VCaP (cell line): ENCODE measurements at regions not wholly inside any gene's neighbourhood (a gene's known extent, or its start where the extent isn't known, plus 50 kb on each side); places are given as distances from the start of the nearest gene placed in this dataset.
"Not testable (repeated sequence)": the region's sequence is repeated elsewhere in the genome, so short reads cannot be mapped to it uniquely, and the experiment has no call there.

Experiments
- H3K27ac ChIP-seq: fragments of 450-650 bp; 2 replicates; pipeline ENCODE4 v1.5.1; 2017
- TF ChIP-seq, protein P1 (sequence below): fragments of 450-650 bp; conservative IDR thresholded peaks from 2 replicates; pipeline ENCODE4 v1.5.1; 2017; ENCODE audit warnings: mild to moderate bottlenecking, moderate library complexity

DNA sequence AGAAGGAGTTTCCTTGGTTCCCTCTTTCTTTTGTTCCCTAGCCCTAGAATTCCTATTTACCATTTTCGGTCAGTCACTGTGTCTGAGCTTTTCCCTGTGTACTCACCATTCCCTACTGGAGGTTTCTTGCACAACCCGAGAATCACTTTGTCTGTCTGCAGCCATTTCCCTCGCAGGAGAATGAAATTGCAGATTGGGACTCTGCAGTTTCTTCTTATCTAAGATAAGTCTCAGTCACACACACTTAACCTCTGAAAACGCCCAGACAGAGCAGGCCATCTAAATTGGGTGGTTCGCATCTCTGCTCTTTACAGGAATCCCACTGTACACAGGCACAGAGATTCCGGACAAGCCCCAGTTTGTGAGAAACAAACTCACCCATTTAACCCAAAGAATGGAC lies 58.6 kb upstream of the CNTNAP2 start:
- H3K27ac ChIP-seq: no peak overlapping the region
- TF ChIP-seq, protein P1, sequence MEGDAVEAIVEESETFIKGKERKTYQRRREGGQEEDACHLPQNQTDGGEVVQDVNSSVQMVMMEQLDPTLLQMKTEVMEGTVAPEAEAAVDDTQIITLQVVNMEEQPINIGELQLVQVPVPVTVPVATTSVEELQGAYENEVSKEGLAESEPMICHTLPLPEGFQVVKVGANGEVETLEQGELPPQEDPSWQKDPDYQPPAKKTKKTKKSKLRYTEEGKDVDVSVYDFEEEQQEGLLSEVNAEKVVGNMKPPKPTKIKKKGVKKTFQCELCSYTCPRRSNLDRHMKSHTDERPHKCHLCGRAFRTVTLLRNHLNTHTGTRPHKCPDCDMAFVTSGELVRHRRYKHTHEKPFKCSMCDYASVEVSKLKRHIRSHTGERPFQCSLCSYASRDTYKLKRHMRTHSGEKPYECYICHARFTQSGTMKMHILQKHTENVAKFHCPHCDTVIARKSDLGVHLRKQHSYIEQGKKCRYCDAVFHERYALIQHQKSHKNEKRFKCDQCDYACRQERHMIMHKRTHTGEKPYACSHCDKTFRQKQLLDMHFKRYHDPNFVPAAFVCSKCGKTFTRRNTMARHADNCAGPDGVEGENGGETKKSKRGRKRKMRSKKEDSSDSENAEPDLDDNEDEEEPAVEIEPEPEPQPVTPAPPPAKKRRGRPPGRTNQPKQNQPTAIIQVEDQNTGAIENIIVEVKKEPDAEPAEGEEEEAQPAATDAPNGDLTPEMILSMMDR: no peak

DNA sequence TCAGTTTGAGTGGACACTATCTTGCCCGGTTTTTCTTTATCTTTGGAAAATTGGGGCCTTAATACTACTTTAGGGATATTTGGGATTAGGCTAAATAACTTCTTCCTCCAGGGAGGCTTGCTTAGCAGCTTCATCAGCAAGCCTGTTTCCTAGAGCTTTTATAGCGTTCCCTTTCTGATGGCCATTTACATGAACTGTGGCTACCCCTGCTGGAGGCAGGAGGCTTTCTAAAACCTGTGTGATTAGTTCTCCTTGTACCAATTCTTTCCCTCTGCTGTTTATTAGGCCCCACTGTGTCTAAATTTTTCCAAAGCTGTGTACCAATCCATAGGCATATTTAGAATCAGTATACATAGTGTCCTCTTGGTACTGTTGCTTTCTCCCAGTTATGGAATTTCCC lies 61.7 kb upstream of the CNTNAP2 start:
- TF ChIP-seq, protein P1: no peak
- no peak overlapping the region for H3K27ac ChIP-seq

DNA sequence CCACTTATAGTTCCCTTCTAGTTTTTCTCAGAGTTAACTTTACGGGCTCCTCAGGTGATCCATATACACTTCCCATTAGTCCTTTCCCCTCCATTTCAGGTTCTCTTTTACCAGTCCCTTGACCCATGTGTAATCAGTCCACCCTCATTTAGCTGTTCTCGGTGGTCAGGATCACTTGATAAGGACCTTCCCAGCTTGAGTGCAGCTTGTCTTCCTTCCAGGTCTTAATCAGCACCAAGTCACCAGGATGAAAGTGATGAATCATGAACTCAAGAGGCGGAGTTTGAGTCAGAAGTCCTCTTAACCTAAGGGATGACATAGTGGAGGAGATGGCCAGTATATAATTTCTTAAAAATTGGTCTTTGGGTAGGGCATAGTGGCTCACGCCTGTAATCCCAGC lies 63.1 kb upstream of the CNTNAP2 start:
- TF ChIP-seq, protein P1: no peak

DNA sequence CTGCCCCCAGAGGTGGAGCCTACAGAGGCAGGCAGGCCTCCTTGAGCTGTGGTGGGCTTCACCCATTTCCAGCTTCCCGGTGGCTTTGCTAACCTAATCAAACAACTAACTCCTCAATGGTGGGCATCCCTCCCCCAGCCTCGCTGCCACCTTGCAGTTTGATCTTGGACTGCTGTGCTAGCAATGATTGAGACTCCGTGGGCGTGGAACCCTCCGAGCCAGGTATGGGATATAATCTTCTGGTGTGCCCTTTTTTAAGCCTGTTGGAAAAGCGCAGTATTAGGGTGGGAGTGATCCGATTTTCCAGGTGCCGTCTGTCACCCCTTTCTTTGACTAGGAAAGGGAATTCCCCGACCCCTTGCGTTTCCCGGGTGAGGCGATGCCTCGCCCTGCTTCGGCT lies 73.3 kb upstream of the CNTNAP2 start:
- not testable (repeated sequence) for H3K27ac ChIP-seq

More for the DNA sequence above, 63.1 kb upstream of the CNTNAP2 start:
- H3K27ac ChIP-seq: no peak overlapping the region

DNA sequence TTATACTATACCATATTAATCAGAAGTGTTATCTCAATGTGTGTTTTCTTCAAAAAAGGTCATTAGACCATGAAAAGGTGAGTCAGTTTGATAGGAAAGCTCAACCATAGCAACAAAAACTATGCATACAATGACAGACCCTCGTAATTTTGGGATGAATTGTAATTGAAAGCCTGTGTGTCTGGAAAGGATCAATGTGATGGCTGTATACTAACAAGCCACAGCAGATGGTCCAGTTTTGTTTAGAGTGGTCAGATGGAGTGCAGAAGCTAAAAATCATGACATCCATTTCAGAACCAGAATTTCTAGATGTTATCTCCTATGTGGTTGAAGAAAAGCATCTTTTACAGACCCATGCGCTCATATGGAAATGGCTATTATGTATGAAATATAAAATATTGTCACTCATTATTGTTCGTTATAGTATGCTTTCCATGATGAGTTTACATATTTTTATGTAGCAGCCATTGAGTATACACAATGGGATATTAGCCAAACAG lies 88.3 kb upstream of the CNTNAP2 start:
- H3K27ac ChIP-seq: no peak overlapping the region
- TF ChIP-seq, protein P1: no peak

DNA sequence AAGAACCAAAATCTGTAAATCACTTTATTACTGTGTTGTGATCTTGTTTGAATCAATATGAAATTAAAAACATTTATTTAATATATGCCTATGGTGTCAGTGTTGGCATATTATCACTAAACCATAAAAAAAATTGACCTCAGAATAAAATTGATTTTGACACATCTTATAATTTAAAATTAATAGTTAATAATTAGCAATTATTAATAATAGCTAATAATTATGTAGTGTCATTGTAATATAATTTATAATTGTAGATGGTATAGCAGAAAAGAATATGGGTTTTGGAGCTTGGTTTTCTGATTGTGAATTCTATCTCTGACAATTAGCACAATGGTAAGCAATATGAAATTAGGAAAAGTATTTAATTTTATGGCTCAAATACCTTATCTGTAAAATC lies 89.4 kb upstream of the CNTNAP2 start:
- TF ChIP-seq, protein P1: no peak
- no peak overlapping the region for H3K27ac ChIP-seq

DNA sequence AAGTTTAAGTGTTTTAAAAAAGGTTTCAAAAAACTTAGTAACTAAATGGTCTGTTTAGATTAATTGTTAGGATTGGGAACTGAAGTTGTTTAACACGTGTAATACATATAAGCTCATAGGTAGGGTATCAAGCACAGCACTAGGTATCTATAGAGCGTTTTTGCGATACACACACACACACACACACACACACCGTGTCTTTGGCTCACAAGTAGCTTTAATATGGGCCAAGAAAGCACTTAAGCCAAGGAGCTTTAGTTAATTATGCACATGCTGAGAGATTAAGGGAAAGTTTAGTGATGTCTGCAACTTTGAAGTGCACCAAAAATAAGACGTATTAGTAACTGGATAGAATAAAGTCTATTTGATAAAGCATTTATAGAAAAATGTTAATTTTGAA lies 93.8 kb upstream of the CNTNAP2 start:
- H3K27ac ChIP-seq: no peak overlapping the region
- TF ChIP-seq, protein P1: no peak

DNA sequence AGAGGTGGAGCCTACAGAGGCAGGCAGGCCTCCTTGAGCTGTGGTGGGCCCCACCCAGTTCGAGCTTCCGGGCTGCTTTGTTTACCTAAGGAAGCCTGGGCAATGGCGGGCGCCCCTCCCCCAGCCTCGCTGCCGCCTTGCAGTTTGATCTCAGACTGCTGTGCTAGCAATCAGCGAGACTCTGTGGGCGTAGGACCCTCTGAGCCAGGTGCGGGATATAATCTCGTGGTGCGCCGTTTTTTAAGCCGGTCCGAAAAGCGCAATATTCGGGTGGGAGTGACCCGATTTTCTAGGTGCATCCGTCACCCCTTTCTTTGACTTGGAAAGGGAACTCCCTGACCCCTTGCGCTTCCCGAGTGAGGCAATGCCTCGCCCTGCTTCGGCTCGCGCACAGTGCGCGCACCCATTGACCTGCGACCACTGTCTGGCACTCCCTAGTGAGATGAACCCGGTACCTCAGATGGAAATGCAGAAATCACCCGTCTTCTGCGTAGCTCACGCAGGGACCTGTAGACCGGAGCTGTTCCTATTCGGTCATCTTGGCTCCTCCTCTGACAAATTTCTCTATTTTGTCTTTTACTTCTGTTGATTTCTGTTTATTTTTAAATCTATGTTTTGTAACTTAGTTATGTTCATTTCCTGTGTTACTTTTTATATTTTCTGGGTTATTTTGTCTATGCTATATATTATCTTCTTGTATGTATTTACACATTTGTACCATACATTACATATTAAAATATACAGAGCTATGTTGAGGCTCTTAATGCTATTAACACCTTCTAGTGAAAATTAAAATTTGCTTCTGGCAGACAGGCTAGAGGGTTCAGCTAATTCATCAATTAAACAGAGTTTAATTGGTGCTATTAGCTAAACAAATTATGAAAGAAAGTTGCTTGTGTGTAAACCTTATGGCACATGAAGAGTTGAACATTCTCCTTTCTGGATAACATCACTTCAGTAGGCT lies 97.3 kb upstream of the CNTNAP2 start:
- not testable (repeated sequence) for H3K27ac ChIP-seq

DNA sequence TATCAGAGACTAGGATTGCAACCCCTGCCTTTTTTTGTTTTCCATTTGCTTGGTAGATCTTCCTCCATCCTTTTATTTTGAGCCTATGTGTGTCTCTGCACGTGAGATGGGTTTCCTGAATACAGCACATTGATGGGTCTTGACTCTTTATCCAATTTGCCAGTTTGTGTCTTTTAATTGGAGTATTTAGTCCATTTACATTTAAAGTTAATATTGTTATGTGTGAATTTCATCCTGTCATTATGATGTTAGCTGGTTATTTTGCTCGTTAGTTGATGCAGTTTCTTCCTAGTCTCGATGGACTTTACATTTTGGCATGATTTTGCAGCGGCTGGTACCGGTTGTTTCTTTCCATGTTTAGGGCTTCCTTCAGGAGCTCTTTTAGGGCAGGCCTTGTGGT lies 99.2 kb upstream of the CNTNAP2 start:
- not testable (repeated sequence) for H3K27ac ChIP-seq

DNA sequence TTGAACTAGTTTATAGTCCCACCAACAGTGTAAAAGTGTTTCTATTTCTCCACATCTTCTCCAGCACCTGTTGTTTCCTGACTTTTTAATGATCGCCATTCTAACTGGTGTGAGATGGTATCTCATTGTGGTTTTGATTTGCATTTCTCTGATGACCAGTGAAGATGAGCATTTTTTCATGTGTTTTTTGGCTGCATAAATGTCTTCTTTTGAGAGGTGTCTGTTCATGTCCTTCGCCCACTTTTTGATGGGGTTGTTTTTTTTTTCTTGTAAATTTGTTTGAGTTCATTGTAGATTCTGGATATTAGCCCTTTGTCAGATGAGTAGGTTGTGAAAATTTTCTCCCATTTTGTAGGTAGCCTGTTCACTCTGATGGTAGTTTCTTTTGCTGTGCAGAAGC lies 102.4 kb upstream of the CNTNAP2 start:
- not testable (repeated sequence) for H3K27ac ChIP-seq
